ENCODE measurements at regions not wholly inside any gene's neighbourhood (a gene's known extent, or its start where the extent isn't known, plus 50 kb on each side); places are given as distances from the start of the nearest gene placed in this dataset.
"Not testable (repeated sequence)": the region's sequence is repeated elsewhere in the genome, so short reads cannot be mapped to it uniquely, and the experiment has no call there.

DNA sequence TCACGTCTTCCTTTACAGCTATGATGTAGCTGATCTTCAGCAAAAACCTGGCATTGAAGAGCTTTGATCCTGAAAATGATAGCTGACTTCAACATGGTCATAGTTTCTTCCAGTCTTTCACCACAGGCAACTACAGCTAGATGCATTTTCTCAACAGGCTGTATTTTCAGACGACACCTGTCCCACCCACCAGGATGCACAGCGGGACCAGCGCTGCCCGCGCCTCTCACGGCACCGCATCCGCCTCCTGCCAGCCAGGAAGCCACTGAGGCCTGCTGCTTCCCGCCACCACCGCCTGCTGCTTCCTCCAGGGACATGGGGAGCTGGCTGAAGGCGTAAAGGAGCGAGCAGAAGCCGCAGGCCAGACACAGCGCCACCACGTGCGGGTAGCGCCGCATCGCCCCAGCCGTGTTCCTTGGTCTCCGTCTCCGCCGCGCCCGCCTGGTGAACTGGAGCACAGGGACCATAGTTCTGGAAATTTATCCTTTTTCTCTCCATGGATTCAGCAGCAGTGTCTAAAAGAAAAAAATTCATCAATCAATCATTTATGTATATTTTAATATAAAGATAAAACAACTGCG, 456.3 kb downstream of the TUBA3C start:
- intact Hi-C loops (cut with DNase I); DNase-seq; ATAC-seq (ENCODE audit: poor library complexity): not testable (repeated sequence)

DNA sequence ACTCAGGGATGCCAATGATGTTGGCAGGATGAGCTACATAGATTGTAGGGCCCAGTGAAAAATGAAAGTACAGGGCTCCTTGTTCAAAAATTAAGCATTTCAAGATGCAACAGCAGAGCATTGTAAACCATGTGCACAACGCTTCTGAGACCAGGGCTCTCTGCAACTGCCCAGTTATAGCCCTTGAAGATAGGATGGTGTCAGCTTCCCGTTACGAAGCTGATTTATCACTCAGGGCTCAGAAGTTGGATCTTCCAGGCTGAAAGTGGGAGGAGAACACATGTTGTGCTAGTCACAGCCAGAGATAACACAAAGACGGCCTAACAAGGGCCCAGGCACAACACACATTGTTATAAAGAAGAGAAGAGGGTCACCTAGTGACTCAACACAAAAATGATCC, 466.7 kb downstream of the TUBA3C start:
- ATAC-seq (ENCODE audit: poor library complexity): no peak
- DNase-seq: no peak
- intact Hi-C loops (cut with DNase I): no loop called here

DNA sequence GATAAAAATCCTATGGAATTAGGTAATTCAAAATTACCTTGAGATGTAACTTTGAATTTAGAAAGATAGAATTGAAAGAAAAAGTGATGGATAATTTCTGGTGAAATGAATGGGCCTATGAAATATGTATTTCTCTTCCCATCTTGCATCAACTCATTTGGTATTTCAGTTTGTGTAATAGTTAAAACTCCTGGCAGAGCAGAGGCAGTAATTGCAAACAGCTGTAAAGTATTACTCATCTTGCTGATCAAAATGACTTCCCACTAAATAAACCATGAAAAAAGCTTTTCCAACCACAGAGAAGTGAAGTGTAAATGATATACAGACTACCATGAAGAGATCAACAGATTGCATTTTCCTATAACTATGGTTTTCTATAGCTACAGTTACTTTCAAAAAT, 471.0 kb downstream of the TUBA3C start:
- ATAC-seq (ENCODE audit: poor library complexity); intact Hi-C loops (cut with DNase I); DNase-seq: not testable (repeated sequence)

DNA sequence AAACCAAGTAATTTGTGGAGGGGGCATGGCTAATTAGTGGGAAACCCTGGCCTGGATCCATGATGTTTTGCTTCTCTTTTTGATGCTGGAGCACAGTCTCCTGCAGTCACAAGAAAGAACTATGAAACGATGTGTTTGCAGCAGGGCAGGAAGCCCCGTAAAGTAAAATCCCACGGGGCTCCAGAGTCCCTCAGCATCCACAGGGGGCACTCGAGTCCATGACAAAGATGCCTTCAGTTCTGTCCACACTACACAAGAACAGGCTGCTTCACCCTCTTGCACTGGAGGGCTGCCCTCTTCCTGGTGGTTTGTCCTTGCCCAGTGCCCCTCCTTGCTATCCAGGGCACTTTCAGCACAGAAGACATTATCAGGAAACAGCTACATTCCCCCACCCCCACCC, 475.1 kb downstream of the TUBA3C start:
- DNase-seq; ATAC-seq (ENCODE audit: poor library complexity); intact Hi-C loops (cut with DNase I): not testable (repeated sequence)

DNA sequence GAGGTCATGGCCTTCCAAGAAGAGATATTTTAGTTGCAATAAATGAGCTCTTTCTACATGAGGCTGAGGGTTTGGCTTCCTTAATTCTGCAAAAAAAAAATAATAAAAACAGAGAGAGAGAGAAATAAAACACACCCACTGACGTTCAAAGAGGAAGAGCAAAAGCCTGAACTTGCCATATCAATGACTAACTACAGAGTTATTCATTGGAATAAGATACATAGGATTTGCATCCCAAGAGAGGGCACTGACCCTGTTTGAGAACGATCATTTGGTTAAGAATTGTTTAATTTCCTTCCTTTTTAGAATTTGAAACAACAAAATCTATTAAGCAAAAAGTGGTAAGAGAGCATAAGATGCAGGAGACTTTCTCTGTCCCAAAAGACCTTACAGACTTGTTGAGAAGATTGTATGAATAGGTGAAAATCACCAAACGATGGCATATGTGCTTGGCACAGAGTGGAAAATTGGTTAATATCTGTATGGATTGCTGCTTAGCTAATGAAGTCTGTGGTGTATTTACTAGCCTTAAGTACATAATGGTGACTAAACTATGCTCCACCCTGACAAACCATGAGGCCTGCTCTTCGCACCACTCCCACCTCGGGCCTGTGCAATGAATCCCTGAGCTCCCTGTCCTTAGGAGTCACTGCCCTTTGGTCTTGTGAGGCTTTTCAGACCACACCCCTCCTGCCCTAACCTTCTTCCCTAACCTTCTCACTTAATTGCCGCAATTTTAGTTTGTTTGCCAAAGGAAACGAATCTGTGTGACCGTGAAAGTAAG, 479.0 kb downstream of the TUBA3C start:
- ATAC-seq (ENCODE audit: poor library complexity); DNase-seq; intact Hi-C loops (cut with DNase I): not testable (repeated sequence)

DNA sequence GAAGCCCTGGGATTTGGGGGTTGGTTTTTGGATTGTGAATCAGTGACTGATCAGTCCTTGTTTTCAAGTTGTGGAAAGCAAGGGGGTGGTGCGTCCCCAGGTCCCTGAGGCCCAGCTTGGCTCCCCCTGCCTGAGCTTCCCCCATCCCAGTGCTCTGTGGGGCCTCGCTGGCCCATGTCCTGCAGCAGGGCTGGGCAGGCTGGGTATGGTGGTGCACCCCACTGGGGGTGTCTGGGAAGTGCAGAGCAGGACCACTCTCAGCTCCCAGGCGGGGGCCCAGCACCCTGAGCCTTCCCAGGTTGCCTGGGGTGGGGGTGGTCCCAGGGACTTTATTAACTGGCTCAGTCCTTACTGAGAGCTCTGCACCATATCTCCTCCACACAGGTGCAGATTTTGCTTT, 483.3 kb downstream of the TUBA3C start:
- ATAC-seq (ENCODE audit: poor library complexity); DNase-seq; intact Hi-C loops (cut with DNase I): not testable (repeated sequence)

DNA sequence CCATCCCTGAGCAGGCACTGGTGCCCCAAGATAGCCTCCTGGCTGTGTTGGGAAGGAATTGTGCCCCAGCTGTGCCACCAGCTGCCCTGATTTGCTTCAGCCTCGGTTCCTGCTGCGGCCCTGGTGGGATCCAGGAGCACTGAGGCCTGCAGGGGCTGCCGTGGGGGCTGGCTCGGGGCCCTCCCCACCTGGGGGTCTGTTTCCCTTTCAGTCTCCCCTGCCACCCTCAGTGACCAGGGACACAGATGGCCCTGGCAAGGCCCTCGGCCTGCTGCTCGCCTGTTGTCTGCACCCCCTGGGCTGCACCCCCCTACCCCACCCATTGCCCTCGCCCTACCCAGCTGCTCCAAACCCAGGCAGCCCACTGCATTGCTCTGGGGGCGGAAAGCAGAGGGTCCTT, 483.8 kb downstream of the TUBA3C start:
- ATAC-seq (ENCODE audit: poor library complexity); DNase-seq; intact Hi-C loops (cut with DNase I): not testable (repeated sequence)

DNA sequence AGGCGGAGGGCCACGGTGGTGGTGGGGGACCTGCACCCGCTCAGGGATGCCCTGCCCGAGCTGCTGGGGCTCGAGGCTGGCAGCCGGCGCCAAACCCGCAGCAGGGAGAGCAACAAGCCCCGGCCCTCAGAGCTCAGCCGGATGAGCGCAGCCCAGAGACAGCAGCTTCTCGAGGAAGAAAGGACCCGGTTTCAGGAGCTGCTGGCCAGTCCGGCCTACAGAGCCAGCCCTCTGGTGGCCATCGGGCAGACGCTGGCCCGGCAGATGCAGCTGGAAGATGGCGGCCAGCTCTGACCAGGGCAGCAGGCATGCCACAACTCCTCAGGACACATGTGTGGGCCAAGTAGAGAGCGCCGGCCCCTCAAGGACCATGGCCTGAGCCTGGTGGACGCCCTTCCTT, 484.4 kb downstream of the TUBA3C start:
- intact Hi-C loops (cut with DNase I); ATAC-seq (ENCODE audit: poor library complexity); DNase-seq: not testable (repeated sequence)

DNA sequence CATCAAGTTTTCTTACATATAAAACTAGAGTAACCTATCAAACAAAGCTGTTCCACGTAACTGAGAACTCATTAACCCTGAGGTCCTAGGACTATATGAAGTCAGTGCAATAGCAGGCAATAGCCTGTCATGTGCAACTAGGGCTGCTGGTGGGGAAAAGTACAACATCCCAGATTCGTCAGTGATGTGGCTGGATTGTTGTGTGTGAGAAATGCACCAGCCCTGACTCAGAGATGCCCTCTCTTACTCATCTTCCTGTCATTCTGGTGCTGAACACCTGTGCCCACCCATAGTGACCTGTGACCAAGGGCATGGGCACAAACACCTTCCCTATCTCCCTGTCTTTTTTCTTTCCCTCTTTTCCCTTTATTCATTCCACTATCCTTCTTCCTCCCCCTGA, 504.2 kb downstream of the TUBA3C start:
- intact Hi-C loops (cut with DNase I); DNase-seq; ATAC-seq (ENCODE audit: poor library complexity): not testable (repeated sequence)

DNA sequence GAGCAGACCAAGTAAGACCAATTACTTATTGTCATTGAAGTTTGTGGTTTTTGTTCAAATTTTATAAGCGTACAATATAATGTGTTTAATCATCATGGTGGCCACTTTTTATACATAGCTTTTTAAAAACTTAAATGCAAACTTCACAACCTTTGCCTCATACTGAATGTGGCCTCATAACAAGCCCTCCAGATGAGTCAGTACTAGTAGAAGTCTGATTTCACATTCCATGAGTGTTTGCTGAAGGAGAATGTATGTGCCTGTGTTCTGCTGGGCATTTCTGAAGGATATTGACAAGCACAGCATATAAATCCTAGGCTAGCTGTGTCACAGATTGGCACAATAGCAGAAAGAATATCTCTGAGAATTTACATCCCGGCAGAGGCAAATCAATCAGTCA, 506.4 kb downstream of the TUBA3C start:
- DNase-seq; intact Hi-C loops (cut with DNase I); ATAC-seq (ENCODE audit: poor library complexity): not testable (repeated sequence)

DNA sequence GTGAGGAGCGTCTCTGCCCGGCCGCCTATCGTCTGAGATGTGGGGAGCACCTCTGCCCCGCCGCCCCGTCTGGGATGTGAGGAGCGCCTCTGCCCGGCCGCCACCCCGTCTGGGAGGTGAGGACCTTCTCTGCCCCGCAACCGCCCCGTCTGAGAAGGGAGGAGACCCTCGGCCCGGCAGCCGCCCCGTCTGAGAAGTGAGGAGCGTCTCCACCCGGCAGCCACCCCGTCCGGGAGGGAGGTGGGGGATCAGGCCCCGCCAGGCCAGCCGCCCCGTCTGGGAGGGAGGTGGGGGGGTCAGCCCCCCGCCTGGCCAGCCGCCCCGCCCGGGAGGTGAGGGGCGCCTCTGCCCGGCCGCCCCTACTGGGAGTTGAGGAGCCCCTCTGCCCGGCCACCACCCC, 507.8 kb downstream of the TUBA3C start:
- intact Hi-C loops (cut with DNase I); ATAC-seq (ENCODE audit: poor library complexity); DNase-seq: not testable (repeated sequence)

DNA sequence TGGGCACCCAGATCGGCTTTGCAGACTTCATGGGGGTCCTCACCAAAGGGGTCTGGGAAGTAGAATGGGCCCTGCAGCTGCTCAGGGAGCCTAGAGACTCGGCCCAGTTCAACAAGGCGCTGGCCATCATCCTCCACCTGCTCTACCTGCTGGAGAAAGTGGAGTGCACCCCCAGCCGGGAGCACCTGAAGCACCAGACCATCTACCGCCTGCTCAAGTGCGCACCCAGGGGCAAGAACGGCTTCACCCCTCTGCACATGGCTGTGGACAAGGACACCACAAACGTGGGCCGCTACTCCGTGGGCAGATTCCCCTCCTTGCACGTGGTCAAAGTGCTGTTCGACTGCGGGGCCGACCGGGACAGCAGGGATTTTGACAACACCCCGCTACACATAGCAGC, 515.0 kb downstream of the TUBA3C start:
- intact Hi-C loops (cut with DNase I); DNase-seq; ATAC-seq (ENCODE audit: poor library complexity): not testable (repeated sequence)

DNA sequence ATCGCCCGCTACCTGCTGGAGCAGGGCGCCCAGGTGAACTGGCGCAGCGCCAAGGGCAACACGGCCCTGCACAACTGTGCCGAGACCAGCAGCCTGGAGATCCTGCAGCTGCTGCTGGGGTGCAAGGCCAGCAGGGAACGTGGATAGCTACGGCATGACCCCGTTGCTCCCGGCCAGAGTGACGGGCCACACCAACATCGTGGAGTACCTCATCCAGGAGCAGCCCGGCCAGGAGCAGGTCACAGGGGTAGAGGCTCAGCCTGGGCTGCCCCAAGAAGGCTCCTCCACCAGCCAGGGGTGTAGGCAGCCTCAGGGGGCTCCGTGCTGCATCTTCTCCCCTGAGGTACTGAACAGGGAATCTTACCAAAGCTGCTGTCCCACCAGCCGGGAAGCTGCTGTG, 515.9 kb downstream of the TUBA3C start:
- intact Hi-C loops (cut with DNase I); DNase-seq; ATAC-seq (ENCODE audit: poor library complexity): not testable (repeated sequence)

DNA sequence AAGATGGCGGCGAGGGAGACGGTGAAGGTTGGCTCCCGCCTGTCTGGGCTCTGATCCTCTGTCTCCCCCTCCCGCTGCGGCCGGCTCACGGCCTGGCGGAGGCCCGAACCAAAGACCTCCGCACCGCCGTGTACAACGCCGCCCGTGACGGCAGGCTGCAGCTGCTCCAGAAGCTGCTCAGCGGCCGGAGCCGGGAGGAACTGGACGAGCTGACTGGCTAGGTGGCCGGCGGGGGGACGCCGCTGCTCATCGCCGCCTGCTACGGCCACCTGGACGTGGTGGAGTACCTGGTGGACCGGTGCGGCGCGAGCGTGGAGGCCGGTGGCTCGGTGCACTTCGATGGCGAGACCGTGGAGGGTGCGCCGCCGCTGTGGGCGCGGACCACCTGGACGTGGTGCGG, 516.5 kb downstream of the TUBA3C start:
- intact Hi-C loops (cut with DNase I); DNase-seq; ATAC-seq (ENCODE audit: poor library complexity): not testable (repeated sequence)

DNA sequence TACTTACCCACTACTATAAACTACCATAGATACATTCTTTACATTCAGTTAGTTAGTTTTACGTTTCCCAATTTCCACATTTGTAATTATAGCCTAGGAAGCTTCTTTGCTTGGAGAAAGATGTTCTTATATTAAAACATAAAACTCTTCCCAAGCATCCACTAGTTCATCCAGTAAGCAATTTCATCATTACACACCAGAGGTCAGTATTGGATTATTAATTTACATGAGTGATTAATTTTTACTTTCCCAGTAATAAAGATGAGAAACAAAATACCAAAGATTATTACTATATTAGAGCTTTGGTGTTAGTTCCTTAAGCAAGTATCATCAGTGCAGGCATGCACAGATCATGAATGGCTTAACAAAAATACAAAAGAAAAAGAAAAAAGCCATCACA, 518.4 kb downstream of the TUBA3C start:
- intact Hi-C loops (cut with DNase I); DNase-seq; ATAC-seq (ENCODE audit: poor library complexity): not testable (repeated sequence)

DNA sequence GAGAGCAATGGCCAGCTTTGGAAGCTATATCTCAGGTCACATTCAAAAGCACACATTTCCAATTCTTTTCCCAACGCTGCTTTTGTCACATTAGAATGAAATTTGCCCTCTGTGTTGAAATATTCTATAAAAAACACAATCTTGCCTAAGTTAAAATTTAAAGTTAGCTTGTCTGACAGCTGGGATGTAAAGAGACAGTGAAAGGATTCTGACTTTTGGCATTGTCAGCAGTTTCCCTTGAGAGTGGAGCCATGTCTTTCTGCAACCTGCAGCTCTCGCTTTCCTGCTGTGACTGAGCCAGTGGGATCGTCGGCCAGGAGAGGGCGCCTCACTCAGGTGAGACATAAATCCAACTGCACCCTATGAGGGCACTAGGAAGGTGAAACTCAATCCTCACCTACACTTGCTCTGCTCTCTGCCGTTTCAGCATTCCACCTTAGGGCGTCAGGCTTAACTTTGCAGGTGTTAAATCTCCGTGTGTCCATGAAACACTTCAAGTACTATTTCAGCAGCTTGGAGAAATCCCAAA, 537.9 kb downstream of the TUBA3C start:
- ATAC-seq (ENCODE audit: poor library complexity); DNase-seq; intact Hi-C loops (cut with DNase I): not testable (repeated sequence)

DNA sequence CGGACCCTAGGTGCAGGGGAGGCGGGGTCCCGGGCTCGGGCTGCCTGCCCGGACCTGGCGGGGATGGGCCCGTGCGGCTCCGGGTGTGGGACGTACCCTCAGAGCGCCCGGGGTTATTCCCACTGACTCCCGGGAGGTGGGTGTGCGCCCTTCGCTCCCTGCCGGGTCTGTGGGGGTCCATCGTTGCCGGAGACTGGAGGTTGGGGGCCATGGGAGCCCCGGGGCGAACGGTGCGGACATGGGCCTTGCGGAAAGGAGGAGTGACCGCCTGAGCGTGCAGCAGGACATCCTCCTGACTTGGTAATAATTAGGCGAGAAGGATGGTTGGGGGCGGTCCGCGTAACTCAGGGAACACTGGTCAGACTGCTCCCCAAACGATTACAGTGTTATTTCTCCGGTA, 552.7 kb downstream of the TUBA3C start:
- DNase-seq; intact Hi-C loops (cut with DNase I); ATAC-seq (ENCODE audit: poor library complexity): not testable (repeated sequence)

DNA sequence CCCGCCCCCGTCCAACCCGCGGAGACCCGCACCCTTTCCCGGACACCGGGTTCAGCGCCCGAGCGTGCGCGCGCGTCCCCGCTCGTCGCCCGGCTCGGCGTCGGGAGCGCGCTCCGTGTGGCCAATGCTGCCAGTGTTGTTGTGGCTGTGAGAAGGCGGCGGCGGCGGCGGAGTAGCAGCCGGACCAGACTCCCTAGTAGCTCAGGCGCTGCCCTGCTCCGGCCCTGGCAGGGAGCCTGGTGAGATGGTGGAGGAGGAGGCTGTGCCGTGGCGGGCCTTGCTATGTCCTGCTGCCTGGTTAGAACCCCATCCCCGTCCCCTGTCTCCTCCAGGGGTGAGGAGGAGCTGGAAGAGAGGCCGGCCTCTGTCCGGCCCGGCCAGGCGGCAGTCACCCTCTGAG, 553.2 kb downstream of the TUBA3C start:
- intact Hi-C loops (cut with DNase I): no loop called here
- no peak for DNase-seq
- ATAC-seq (ENCODE audit: poor library complexity): no peak

DNA sequence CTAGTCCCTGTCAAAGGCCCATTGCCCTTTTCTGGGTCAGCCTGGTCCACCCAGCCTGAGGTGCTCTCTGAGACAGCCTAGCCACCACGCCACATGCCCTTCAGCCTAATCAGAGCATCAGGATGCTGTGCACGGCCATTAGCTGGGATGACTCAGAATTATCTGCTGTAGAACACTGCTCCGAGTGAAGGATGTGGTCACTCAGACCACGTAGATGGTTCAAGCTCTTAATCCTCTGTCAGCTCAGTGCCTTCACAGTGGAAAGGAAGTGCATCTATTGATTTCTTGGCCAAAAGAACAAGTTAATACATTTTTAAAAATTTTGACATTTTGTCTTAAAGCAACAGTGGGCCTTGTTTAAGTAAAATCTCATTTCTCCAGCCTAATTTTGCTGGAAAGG, 557.6 kb downstream of the TUBA3C start:
- DNase-seq; ATAC-seq (ENCODE audit: poor library complexity); intact Hi-C loops (cut with DNase I): not testable (repeated sequence)

DNA sequence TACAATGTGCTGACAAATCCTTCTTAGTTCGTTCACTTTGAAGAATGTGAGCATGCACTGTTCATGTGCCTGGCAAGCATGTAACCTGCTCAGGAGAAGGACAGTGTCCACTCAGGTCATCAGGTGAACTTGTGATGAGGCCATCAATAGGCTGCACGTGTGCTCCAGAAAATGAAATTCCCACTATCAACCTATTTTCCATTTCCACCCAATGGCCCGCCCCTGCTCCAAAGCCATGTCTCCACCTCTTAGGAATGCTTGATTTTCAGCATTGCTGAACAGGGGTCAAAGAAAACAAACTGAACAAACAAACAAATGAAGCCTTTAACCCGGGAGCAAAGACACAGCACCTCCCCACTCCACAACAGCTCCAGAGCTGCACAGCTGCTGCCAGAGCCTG, 563.2 kb downstream of the TUBA3C start:
- ATAC-seq (ENCODE audit: poor library complexity); intact Hi-C loops (cut with DNase I); DNase-seq: not testable (repeated sequence)

Measured in Right ventricle myocardium superior (tissue), 1 donor.